ENCODE measurements at regions not wholly inside any gene's neighbourhood (a gene's known extent, or its start where the extent isn't known, plus 50 kb on each side); places are given as distances from the start of the nearest gene placed in this dataset.

DNA sequence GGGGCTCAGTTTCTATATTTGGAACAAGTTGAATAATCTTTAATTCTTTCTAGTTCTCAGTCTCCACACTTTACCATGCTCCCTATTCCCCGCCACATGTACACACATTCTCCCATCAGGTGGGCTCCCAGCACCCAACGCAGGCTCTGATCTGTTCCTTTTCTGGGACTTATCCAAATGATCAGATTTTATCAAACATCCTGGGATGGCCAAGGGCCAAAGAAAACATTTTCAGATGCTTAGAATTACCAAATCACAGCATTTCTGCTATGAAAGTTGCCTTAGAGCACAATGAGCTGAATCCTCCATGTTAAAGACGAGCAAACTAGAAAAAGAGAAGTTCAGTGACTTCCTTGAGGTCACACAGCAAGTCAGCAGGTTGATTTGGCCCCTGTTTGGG is 153.4 kb downstream of the SEC61B start:
- Histone ChIP-seq H3K27ac (ENCODE audit: low read length) (no peak overlapping the region), H3K4me1 (ENCODE audit: insufficient read depth, low read length) (no peaks in the 10 kb centered on the region), H4K20me1 (ENCODE audit: low read length) (no peaks in the 10 kb centered on the region), H3K79me2 (ENCODE audit: low read length) (no peaks in the 10 kb centered on the region), H3K9me3 (ENCODE audit: low read length) (no peaks in the 10 kb centered on the region), H3K4me2 (ENCODE audit: low read length) (no peak overlapping the region), H3K9me2 (replicated peaks; ENCODE audit: low read length) (no peaks in the 10 kb centered on the region), H3K4me3 (ENCODE audit: low read length) (no peak overlapping the region), H2AFZ (ENCODE audit: low read length) (no peak overlapping the region), H3K9ac (ENCODE audit: low read length) (no peak overlapping the region), H3K27me3 (ENCODE audit: low read length) (peaks cover 38% of the 10 kb centered on the region), H3F3A (ENCODE audit: low read length, unreplicated experiment) (no peaks in the 10 kb centered on the region), H3K36me3 (ENCODE audit: low read depth, low read length) (no peaks in the 10 kb centered on the region)
- DNase-seq = no peak
- no TSS peak for BruUV-seq (replicated peaks)
- intact Hi-C loops (cut with micrococcal nuclease) = no loop called here
- ChIA-PET POLR2A (ENCODE audit: unreplicated experiment) (no interaction called here), CTCF (no interaction called here)
- no peak for TF ChIP-seq EZH2phosphoT487 (IDR thresholded peaks at IDR 0.05; ENCODE audit: borderline replicate concordance, low read length)
- TF ChIP-seq EZH2 (IDR thresholded peaks at IDR 0.05; ENCODE audit: low read length, unreplicated experiment) = no peak
- TF ChIP-seq, protein P1, sequence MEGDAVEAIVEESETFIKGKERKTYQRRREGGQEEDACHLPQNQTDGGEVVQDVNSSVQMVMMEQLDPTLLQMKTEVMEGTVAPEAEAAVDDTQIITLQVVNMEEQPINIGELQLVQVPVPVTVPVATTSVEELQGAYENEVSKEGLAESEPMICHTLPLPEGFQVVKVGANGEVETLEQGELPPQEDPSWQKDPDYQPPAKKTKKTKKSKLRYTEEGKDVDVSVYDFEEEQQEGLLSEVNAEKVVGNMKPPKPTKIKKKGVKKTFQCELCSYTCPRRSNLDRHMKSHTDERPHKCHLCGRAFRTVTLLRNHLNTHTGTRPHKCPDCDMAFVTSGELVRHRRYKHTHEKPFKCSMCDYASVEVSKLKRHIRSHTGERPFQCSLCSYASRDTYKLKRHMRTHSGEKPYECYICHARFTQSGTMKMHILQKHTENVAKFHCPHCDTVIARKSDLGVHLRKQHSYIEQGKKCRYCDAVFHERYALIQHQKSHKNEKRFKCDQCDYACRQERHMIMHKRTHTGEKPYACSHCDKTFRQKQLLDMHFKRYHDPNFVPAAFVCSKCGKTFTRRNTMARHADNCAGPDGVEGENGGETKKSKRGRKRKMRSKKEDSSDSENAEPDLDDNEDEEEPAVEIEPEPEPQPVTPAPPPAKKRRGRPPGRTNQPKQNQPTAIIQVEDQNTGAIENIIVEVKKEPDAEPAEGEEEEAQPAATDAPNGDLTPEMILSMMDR (conservative IDR thresholded peaks at IDR 0.05; ENCODE audit: low read depth, low read length) = no peak
- ATAC-seq = no peak

DNA sequence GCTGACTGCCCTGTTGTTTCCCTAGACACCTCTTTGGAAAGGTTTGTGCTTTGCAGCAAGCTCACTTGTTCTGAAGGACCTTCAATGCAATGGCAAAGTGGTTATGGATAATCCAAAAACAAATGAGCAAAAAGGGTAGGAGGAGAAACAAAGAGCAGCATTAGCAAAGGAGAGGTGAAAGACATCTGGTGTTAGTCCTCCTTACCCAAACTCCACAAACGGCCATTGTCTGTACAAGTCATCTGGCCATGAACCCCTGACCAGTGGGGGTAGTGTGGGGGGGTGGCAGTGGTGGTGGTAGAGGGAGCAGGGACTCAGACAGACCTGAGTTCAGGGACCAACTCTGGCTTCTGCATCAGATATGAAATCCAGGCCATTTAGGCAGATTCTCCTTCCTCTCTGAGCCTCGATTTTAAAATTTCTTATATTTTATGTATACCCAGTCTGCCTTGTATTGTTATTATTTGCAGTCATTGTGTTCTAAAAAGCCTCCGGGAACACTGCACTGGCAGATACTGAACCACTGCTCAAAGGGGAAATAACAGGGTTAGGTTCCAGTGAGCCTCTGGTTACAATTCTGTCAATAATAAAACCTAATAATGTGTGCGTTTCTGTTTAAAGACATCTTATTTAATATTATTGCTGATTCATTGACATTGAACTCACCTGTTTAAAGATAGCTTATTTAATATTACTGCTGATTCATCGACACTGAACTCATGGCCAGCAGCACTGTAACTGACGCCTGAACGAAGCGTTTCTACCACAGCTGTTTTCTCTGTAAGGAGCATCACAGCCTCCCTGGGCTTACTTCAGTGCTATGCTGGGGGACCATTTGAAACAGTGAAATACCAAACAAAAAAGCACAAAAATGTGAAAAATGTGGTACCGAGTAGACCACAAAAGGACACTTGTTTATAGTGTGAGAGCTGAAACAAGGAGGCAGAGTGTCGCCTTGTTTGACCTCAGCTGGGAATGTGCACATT is 156.0 kb downstream of the SEC61B start:
- CTCF ChIA-PET = no interaction called here
- POLR2A ChIA-PET (ENCODE audit: unreplicated experiment) = no interaction called here
- H3K36me3 ChIP-seq (ENCODE audit: low read depth, low read length) = no peaks in the 10 kb centered on the region

More for the DNA sequence above, 156.0 kb downstream of the SEC61B start:
- Histone ChIP-seq H3K9me2 (replicated peaks; ENCODE audit: low read length) (no peaks in the 10 kb centered on the region), H3K4me2 (ENCODE audit: low read length) (no peak overlapping the region), H3K79me2 (ENCODE audit: low read length) (no peaks in the 10 kb centered on the region), H4K20me1 (ENCODE audit: low read length) (no peaks in the 10 kb centered on the region), H3K27ac (ENCODE audit: low read length) (no peak overlapping the region), H3K4me1 (ENCODE audit: insufficient read depth, low read length) (no peaks in the 10 kb centered on the region), H3K9ac (ENCODE audit: low read length) (no peak overlapping the region), H2AFZ (ENCODE audit: low read length) (no peak overlapping the region), H3F3A (ENCODE audit: low read length, unreplicated experiment) (no peaks in the 10 kb centered on the region), H3K9me3 (ENCODE audit: low read length) (no peaks in the 10 kb centered on the region), H3K27me3 (ENCODE audit: low read length) (peaks cover 48% of the 10 kb centered on the region), H3K4me3 (ENCODE audit: low read length) (no peak overlapping the region)
- TF ChIP-seq EZH2phosphoT487 (IDR thresholded peaks at IDR 0.05; ENCODE audit: borderline replicate concordance, low read length) (no peak), EZH2 (IDR thresholded peaks at IDR 0.05; ENCODE audit: low read length, unreplicated experiment) (no peak)
- TF ChIP-seq, protein P1 (conservative IDR thresholded peaks at IDR 0.05; ENCODE audit: low read depth, low read length) = no peak
- ATAC-seq (no peak), DNase-seq (no peak)
- no TSS peak for BruUV-seq (replicated peaks)
- intact Hi-C loops (cut with micrococcal nuclease) = no loop called here

All from PC-3 (cell line).